Loucy (cell line): ENCODE measurements at regions not wholly inside any gene's neighbourhood (a gene's known extent, or its start where the extent isn't known, plus 50 kb on each side); places are given as distances from the start of the nearest gene placed in this dataset.

Experiments used
- H2AFZ ChIP-seq: fragments of 200-600 bp; sonication (generic); 2 replicates; pipeline ENCODE4 v1.6.0; 2016; ENCODE audit warnings: antibody characterized with exemption, mild to moderate bottlenecking, low read length, moderate library complexity
- H3F3A ChIP-seq: fragments of 200-600 bp; 2 replicates; pipeline ENCODE4 v1.6.0; 2016; ENCODE audit warnings: antibody characterized with exemption, low read depth, mild to moderate bottlenecking
- H3K27me3 ChIP-seq: fragments of 200-600 bp; sonication (generic); 2 replicates; pipeline ENCODE4 v1.6.1; 2014; ENCODE audit warnings: low read length, mild to moderate bottlenecking; ENCODE audit not compliant: insufficient read depth, poor library complexity, severe bottlenecking
- H3K36me3 ChIP-seq: fragments of 200-600 bp; sonication (generic); 2 replicates; pipeline ENCODE4 v1.6.1; 2016; ENCODE audit warnings: low read length; ENCODE audit not compliant: insufficient read depth
- H3K4me1 ChIP-seq: fragments of 200-600 bp; sonication (generic); 2 replicates; pipeline ENCODE4 v1.5.1; 2014; ENCODE audit warnings: low read length, mild to moderate bottlenecking; ENCODE audit not compliant: insufficient read depth, poor library complexity, severe bottlenecking
- H3K4me2 ChIP-seq: fragments of 200-600 bp; sonication (generic); 2 replicates; pipeline ENCODE4 v1.6.0; 2014; ENCODE audit warnings: antibody characterized with exemption, low read length, low read depth, mild to moderate bottlenecking; ENCODE audit not compliant: poor library complexity, severe bottlenecking
- H3K4me3 ChIP-seq: fragments of 200-600 bp; sonication (generic); 2 replicates; pipeline ENCODE4 v1.5.1; 2014; ENCODE audit warnings: low read length, mild to moderate bottlenecking, mixed read lengths; ENCODE audit not compliant: poor library complexity, severe bottlenecking
- H3K79me2 ChIP-seq: fragments of 200-600 bp; sonication (generic); 2 replicates; pipeline ENCODE4 v1.6.1; 2014; ENCODE audit warnings: low read length; ENCODE audit not compliant: insufficient read depth
- H3K9ac ChIP-seq: fragments of 200-600 bp; sonication (generic); 2 replicates; pipeline ENCODE4 v1.6.0; 2014; ENCODE audit warnings: mild to moderate bottlenecking, low read depth, low read length, moderate library complexity; ENCODE audit not compliant: poor library complexity, severe bottlenecking
- H3K9me2 ChIP-seq: fragments of 200-600 bp; sonication (generic); replicated peaks from 2 replicates; pipeline ENCODE4 v1.6.1; 2016; ENCODE audit warnings: low read depth, low read length, mixed read lengths
- H3K9me3 ChIP-seq: fragments of 200-600 bp; sonication (generic); 2 replicates; pipeline ENCODE4 v1.6.1; 2014; ENCODE audit warnings: mild to moderate bottlenecking, antibody characterized with exemption, low read length, low read depth; ENCODE audit not compliant: insufficient read depth
- H4K20me1 ChIP-seq: fragments of 200-600 bp; sonication (generic); 2 replicates; pipeline ENCODE4 v1.6.0; 2014; ENCODE audit warnings: antibody characterized with exemption, low read length, mild to moderate bottlenecking; ENCODE audit not compliant: insufficient read depth, poor library complexity, severe bottlenecking
- CTCF ChIP-seq: fragments of 200-600 bp; sonication (generic); conservative IDR thresholded peaks from 2 replicates; pipeline ENCODE4 v1.5.1; 2014; ENCODE audit warnings: mild to moderate bottlenecking, antibody characterized with exemption, low read length
- EZH2phosphoT487 ChIP-seq: fragments of 200-600 bp; IDR thresholded peaks from 2 replicates; pipeline ENCODE4 v1.6.1; 2018; ENCODE audit warnings: antibody characterized with exemption, mild to moderate bottlenecking, moderate library complexity, borderline replicate concordance

GRCh38 chr6:108762394-108762793, 85.8 kb upstream of the ARMC2 start:
- Histone ChIP-seq H3K4me1 (peaks cover 8% of the 10 kb centered on the region), H3K9me3 (no peaks in the 10 kb centered on the region), H3K4me2 (peak overlapping the region; percentile 39), H3K27me3 (no peaks in the 10 kb centered on the region), H3K4me3 (no peak overlapping the region), H3F3A (no peaks in the 10 kb centered on the region), H2AFZ (peak overlapping the region; percentile 85), H4K20me1 (no peaks in the 10 kb centered on the region), H3K9me2 (no peaks in the 10 kb centered on the region), H3K36me3 (no peaks in the 10 kb centered on the region), H3K79me2 (no peaks in the 10 kb centered on the region), H3K9ac (no peak overlapping the region)
- TF ChIP-seq EZH2phosphoT487 (no peak), CTCF (no peak)

- H3K79me2 ChIP-seq = no peaks in the 10 kb centered on the region
- no peaks in the 10 kb centered on the region for H3K36me3 ChIP-seq
- H4K20me1 ChIP-seq = no peaks in the 10 kb centered on the region
- H3K9me2 ChIP-seq = no peaks in the 10 kb centered on the region
- TF ChIP-seq EZH2phosphoT487 = no peak
- TF ChIP-seq CTCF = no peak
- no peaks in the 10 kb centered on the region for H3K9me3 ChIP-seq
- H2AFZ ChIP-seq = no peak overlapping the region
- H3K4me1 ChIP-seq = peaks cover 13% of the 10 kb centered on the region
- no peak overlapping the region for H3K4me3 ChIP-seq
- no peak overlapping the region for H3K9ac ChIP-seq
- no peaks in the 10 kb centered on the region for H3K27me3 ChIP-seq
- no peak overlapping the region for H3K4me2 ChIP-seq
- H3F3A ChIP-seq = no peaks in the 10 kb centered on the region
These were observed 84.2 kb upstream of the ARMC2 start for GRCh38 chr6:108763931-108764579.

GRCh38 chr6:108764580-108764950, 83.7 kb upstream of the ARMC2 start:
- TF ChIP-seq EZH2phosphoT487 = no peak
- no peak for TF ChIP-seq CTCF
- no peak overlapping the region for H3K4me3 ChIP-seq
- H4K20me1 ChIP-seq = no peaks in the 10 kb centered on the region
- H3K36me3 ChIP-seq = no peaks in the 10 kb centered on the region
- peaks cover 13% of the 10 kb centered on the region for H3K4me1 ChIP-seq
- no peaks in the 10 kb centered on the region for H3K9me2 ChIP-seq
- H3K9me3 ChIP-seq = no peaks in the 10 kb centered on the region
- no peaks in the 10 kb centered on the region for H3F3A ChIP-seq
- H3K9ac ChIP-seq = no peak overlapping the region
- no peak overlapping the region for H2AFZ ChIP-seq
- no peaks in the 10 kb centered on the region for H3K79me2 ChIP-seq
- no peaks in the 10 kb centered on the region for H3K27me3 ChIP-seq
- H3K4me2 ChIP-seq = no peak overlapping the region
